Gastrocnemius medialis (tissue), 4 donors: ENCODE measurements at regions not wholly inside any gene's neighbourhood (a gene's known extent, or its start where the extent isn't known, plus 50 kb on each side); places are given as distances from the start of the nearest gene placed in this dataset.

Source experiments
- CTCF ChIP-seq, 5 experiments: fragments of 450-650 bp in 3 of 5; fragments of 200-600 bp in 2 of 5; sonication (generic) in 2 of 5; IDR thresholded peaks in 4 of 5; conservative IDR thresholded peaks in 1 of 5; 1 replicate in 4 of 5; 2 replicates in 1 of 5; pipeline ENCODE4 v1.5.1; 2016 to 2019; ENCODE audit warnings: antibody characterized with exemption in 5 of 5, mild to moderate bottlenecking in 3 of 5, moderate library complexity in 3 of 5
- POLR2A ChIP-seq, 2 donors: fragments of 450-650 bp; IDR thresholded peaks; one replicate each; pipeline ENCODE4 v1.6.1; 2017; ENCODE audit warnings: antibody characterized with exemption in 2 of 2, mild to moderate bottlenecking in 2 of 2, moderate library complexity in 2 of 2

GRCh38 chr10:84087202-84087601, 52.1 kb upstream of the GHITM start:
- TF ChIP-seq CTCF (IDR thresholded peaks at IDR 0.05 in 4 of 5, conservative IDR thresholded peaks at IDR 0.05 in 1 of 5) (no peak), POLR2A (IDR thresholded peaks at IDR 0.05) (no peak)
